ENCODE measurements at regions not wholly inside any gene's neighbourhood (a gene's known extent, or its start where the extent isn't known, plus 50 kb on each side); places are given as distances from the start of the nearest gene placed in this dataset.

DNA sequence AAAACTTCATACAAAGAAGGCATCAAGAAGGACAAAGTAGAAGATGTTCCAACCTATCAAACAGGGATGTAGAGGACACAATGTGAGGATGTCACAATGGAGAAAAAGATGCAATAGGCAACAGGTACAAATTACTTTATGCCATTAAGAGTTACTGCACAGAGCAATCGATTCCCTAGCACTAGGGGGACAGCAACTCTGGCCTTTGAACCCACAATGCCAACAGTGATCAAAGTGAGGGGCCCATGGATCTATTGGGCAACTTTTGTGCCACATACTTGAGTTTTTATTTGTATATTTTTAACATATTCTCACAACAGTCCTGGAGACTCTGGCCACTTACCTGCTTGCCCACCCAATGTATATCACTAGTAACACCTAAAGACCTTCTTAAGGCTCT lies 220.2 kb downstream of the HNMT start:
- no peak overlapping the region for H3T11ph ChIP-seq (ENCODE audit: low read length)
- DNase-seq: no peak
- H3K14ac ChIP-seq (ENCODE audit: insufficient read depth, low read length): no peak overlapping the region
- H3K9ac ChIP-seq (ENCODE audit: extremely low read depth, insufficient read length, low read length): no peak overlapping the region
- TF ChIP-seq, protein P1, sequence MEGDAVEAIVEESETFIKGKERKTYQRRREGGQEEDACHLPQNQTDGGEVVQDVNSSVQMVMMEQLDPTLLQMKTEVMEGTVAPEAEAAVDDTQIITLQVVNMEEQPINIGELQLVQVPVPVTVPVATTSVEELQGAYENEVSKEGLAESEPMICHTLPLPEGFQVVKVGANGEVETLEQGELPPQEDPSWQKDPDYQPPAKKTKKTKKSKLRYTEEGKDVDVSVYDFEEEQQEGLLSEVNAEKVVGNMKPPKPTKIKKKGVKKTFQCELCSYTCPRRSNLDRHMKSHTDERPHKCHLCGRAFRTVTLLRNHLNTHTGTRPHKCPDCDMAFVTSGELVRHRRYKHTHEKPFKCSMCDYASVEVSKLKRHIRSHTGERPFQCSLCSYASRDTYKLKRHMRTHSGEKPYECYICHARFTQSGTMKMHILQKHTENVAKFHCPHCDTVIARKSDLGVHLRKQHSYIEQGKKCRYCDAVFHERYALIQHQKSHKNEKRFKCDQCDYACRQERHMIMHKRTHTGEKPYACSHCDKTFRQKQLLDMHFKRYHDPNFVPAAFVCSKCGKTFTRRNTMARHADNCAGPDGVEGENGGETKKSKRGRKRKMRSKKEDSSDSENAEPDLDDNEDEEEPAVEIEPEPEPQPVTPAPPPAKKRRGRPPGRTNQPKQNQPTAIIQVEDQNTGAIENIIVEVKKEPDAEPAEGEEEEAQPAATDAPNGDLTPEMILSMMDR (conservative IDR thresholded peaks at IDR 0.05): no peak
- H2AK5ac ChIP-seq (ENCODE audit: insufficient read length, low read length): no peak overlapping the region
- H4K91ac ChIP-seq (ENCODE audit: insufficient read length, low read depth, low read length): no peak overlapping the region
- no peak overlapping the region for H2BK5ac ChIP-seq (ENCODE audit: insufficient read length, low read length)
- no peaks in the 10 kb centered on the region for H3K79me2 ChIP-seq (ENCODE audit: insufficient read depth, low read length)
- H3K27ac Mint-ChIP-seq: no peak overlapping the region
- H3K36me3 Mint-ChIP-seq (ENCODE audit: insufficient read depth in 1 of 3, low read depth in 3 of 3): no peaks in the 10 kb centered on the region
- H3K4ac ChIP-seq (ENCODE audit: low read depth, low read length): no peak overlapping the region
- no CpG with 5 or more reads among the region's 1 CpG for WGBS (ENCODE audit: extremely low coverage, insufficient read length, low lambda C conversion rate)
- no peaks in the 10 kb centered on the region for H3K79me1 ChIP-seq (ENCODE audit: insufficient read depth, low read depth, low read length, poor library complexity, severe bottlenecking)
- no peak overlapping the region for H2BK15ac ChIP-seq (ENCODE audit: low read depth, low read length)
- no peaks in the 10 kb centered on the region for H3K27me3 ChIP-seq (ENCODE audit: insufficient read depth, low read length)
- no peak overlapping the region for H2BK12ac ChIP-seq (ENCODE audit: insufficient read length, low read depth, low read length)
- no peak overlapping the region for H3K23ac ChIP-seq (ENCODE audit: insufficient read length, low read depth, low read length)
- H2BK120ac ChIP-seq (ENCODE audit: low read depth, low read length, poor library complexity, severe bottlenecking): no peak overlapping the region
- no peak overlapping the region for H3K56ac ChIP-seq (ENCODE audit: insufficient read length, low read depth, low read length)
- H3K4me1 Mint-ChIP-seq: peaks cover 44 to 51% of the 10 kb centered on the region in 2 experiments
- no peak overlapping the region for H4K8ac ChIP-seq (replicated peaks; ENCODE audit: insufficient read length, low read depth, low read length)
- H2BK20ac ChIP-seq (ENCODE audit: low read depth, low read length, poor library complexity, severe bottlenecking): no peak overlapping the region
- H3K4me3 Mint-ChIP-seq: no peak overlapping the region
- no peak overlapping the region for H2AFZ ChIP-seq (ENCODE audit: low read length)
- H3K27ac ChIP-seq (ENCODE audit: insufficient read length, low read depth, low read length): no peak overlapping the region
- no peaks in the 10 kb centered on the region for H4K20me1 ChIP-seq (ENCODE audit: control insufficient read depth, insufficient read depth, insufficient read length)
- peaks cover 10% of the 10 kb centered on the region; the same call in 1 of the 2 replicates for H3K4me1 ChIP-seq (ENCODE audit: insufficient read depth, low read length)
- no peaks in the 10 kb centered on the region; a peak in 1 of 5 replicates for H3K9me3 Mint-ChIP-seq
- no peak overlapping the region for H3K18ac ChIP-seq (ENCODE audit: insufficient read length, low read depth, low read length)
- H3K9me3 ChIP-seq (ENCODE audit: control insufficient read depth, low read depth, low read length): no peaks in the 10 kb centered on the region
- no peak overlapping the region for H3K4me2 ChIP-seq (ENCODE audit: insufficient read depth, insufficient read length, low read length)
- H3K27me3 Mint-ChIP-seq (ENCODE audit: low read depth): no peaks in the 10 kb centered on the region
- no peaks in the 10 kb centered on the region for H3K23me2 ChIP-seq (ENCODE audit: insufficient read length, low read depth, low read length, poor library complexity, severe bottlenecking)
- no peak overlapping the region for H4K5ac ChIP-seq (ENCODE audit: insufficient read length, low read depth, low read length)

All from H9 (cell line).